Vagina (tissue), 2 donors: ENCODE measurements at regions not wholly inside any gene's neighbourhood (a gene's known extent, or its start where the extent isn't known, plus 50 kb on each side); places are given as distances from the start of the nearest gene placed in this dataset. TPM values are rescaled to one million over a fixed set of nuclear protein-coding genes. Genes with fewer than 3 reads are reported as not detected.

ENCODE experiments used
- DNase-seq, 2 donors: peaks; one replicate each; pipeline ENCODE4 v3.0.0-alpha.2; 2017; ENCODE audit errors: extremely low spot score in 2 of 2
- H3K27ac ChIP-seq: fragments of 200-600 bp; sonication (generic); one replicate; pipeline ENCODE4 v1.5.1; 2019
- H3K27me3 ChIP-seq: fragments of 200-600 bp; sonication (generic); one replicate; pipeline ENCODE4 v1.5.1; 2019
- H3K36me3 ChIP-seq, 2 donors: fragments of 200-600 bp; sonication (generic); one replicate each; pipeline ENCODE4 v1.5.1; 2017 to 2019
- H3K4me1 ChIP-seq: fragments of 200-600 bp; sonication (generic); one replicate; pipeline ENCODE4 v1.5.1; 2019
- H3K4me3 ChIP-seq, 2 donors: fragments of 200-600 bp; sonication (generic); 1 replicate in 1 of 2; 2 replicates in 1 of 2; pipeline ENCODE4 v1.5.1; 2016 to 2019
- H3K9me3 ChIP-seq: fragments of 200-600 bp; sonication (generic); one replicate; pipeline ENCODE4 v1.5.1; 2019
- CTCF ChIP-seq, 3 experiments: fragments of 450-650 bp in 2 of 3; fragments of 200-600 bp in 1 of 3; sonication (generic) in 1 of 3; IDR thresholded peaks; one replicate each; pipeline ENCODE4 v1.5.1; 2017 to 2019; ENCODE audit warnings: antibody characterized with exemption in 3 of 3, mild to moderate bottlenecking in 2 of 3, moderate library complexity in 2 of 3
- POLR2A ChIP-seq, 2 donors: fragments of 450-650 bp; IDR thresholded peaks; one replicate each; pipeline ENCODE4 v1.6.1; 2017; ENCODE audit warnings: antibody characterized with exemption in 2 of 2, mild to moderate bottlenecking in 2 of 2, moderate library complexity in 2 of 2
- intact Hi-C: fragments of 100-400 bp; cut with DNase I; formaldehyde crosslinking; loops from one replicate; pipeline ENCODE4 v1.15.1; 2023
- small RNA-seq: library from RNA; depleted of rRNA; stranded (forward); fragments of <200 nt; gene quantifications from one replicate; pipeline ENCODE3, GENCODE V24; 2016

GRCh38 chr12:107635139-107635538, 50.5 kb upstream of the PWP1 start:
- intact Hi-C loops = no loop called here
- no peak overlapping the region for H3K4me3 ChIP-seq
- TF ChIP-seq CTCF (IDR thresholded peaks at IDR 0.05) = no peak
- no peak for TF ChIP-seq POLR2A (IDR thresholded peaks at IDR 0.05)
- DNase-seq = no peak
- H3K4me1 ChIP-seq = no peaks in the 10 kb centered on the region
- H3K27me3 ChIP-seq = no peaks in the 10 kb centered on the region
- no peaks in the 10 kb centered on the region for H3K9me3 ChIP-seq
- H3K36me3 ChIP-seq = no peaks in the 10 kb centered on the region
- no peak overlapping the region for H3K27ac ChIP-seq

Small RNA genes in the stretch of these regions (small RNA-seq; reads per million reads assigned to genes)
- gene RF00284 (not detected), gene RNA5SP371 (not detected)
